ENCODE measurements at regions not wholly inside any gene's neighbourhood (a gene's known extent, or its start where the extent isn't known, plus 50 kb on each side); places are given as distances from the start of the nearest gene placed in this dataset.

DNA sequence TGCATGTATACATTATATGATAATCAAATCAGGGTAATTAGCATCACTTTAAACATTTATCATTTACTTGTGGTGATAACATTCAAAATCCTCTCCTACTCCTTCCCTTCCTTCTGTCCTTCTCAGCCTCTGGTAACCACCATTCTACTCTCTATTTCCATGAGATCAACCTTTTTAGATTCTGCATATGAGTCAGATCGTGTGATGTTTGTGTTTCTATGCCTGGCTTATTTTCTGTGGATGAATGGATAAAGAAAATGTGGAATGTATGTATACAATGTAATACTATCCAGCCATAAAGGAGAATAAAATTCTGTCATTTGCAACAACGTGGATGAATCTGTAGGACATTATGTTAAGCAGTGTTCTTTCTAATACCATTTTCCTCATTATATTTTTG lies 123.9 kb downstream of the NAA11 start:
- TF ChIP-seq, protein P1, sequence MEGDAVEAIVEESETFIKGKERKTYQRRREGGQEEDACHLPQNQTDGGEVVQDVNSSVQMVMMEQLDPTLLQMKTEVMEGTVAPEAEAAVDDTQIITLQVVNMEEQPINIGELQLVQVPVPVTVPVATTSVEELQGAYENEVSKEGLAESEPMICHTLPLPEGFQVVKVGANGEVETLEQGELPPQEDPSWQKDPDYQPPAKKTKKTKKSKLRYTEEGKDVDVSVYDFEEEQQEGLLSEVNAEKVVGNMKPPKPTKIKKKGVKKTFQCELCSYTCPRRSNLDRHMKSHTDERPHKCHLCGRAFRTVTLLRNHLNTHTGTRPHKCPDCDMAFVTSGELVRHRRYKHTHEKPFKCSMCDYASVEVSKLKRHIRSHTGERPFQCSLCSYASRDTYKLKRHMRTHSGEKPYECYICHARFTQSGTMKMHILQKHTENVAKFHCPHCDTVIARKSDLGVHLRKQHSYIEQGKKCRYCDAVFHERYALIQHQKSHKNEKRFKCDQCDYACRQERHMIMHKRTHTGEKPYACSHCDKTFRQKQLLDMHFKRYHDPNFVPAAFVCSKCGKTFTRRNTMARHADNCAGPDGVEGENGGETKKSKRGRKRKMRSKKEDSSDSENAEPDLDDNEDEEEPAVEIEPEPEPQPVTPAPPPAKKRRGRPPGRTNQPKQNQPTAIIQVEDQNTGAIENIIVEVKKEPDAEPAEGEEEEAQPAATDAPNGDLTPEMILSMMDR (conservative IDR thresholded peaks at IDR 0.05; ENCODE audit: low read depth, low read length), result no peak
- no peak for TF ChIP-seq EZH2 (IDR thresholded peaks at IDR 0.05; ENCODE audit: low read length, unreplicated experiment)
- no peak for TF ChIP-seq EZH2phosphoT487 (IDR thresholded peaks at IDR 0.05; ENCODE audit: borderline replicate concordance, low read length)

Data from PC-3 (cell line).